22Rv1 (cell line): ENCODE measurements at regions not wholly inside any gene's neighbourhood (a gene's known extent, or its start where the extent isn't known, plus 50 kb on each side); places are given as distances from the start of the nearest gene placed in this dataset.

Experiments
- H3K27ac ChIP-seq: fragments of 450-650 bp; 2 replicates; pipeline ENCODE4 v1.5.1; 2017
- CTCF ChIP-seq: fragments of 450-650 bp; IDR thresholded peaks from 2 replicates; pipeline ENCODE4 v1.5.1; 2017; ENCODE audit warnings: mild to moderate bottlenecking
- ZFX ChIP-seq: fragments of 450-650 bp; IDR thresholded peaks from 2 replicates; pipeline ENCODE4 v1.6.1; 2017; ENCODE audit warnings: antibody characterized with exemption, borderline replicate concordance

GRCh38 chr7:41592236-41592635 lies 110.7 kb downstream of the INHBA start:
- no peak overlapping the region for H3K27ac ChIP-seq
- TF ChIP-seq CTCF (no peak), ZFX (no peak)

GRCh38 chr7:41590986-41591385 lies 111.9 kb downstream of the INHBA start:
- TF ChIP-seq ZFX = no peak
- TF ChIP-seq CTCF = no peak
- H3K27ac ChIP-seq = no peak overlapping the region

- TF ChIP-seq ZFX (no peak), CTCF (no peak)
- no peak overlapping the region for H3K27ac ChIP-seq
Measured at GRCh38 chr7:41588341-41588740, 114.5 kb downstream of the INHBA start.

- TF ChIP-seq ZFX (no peak), CTCF (no peak)
- H3K27ac ChIP-seq = no peak overlapping the region
Measured at GRCh38 chr7:41586931-41587640, 115.8 kb downstream of the INHBA start.

GRCh38 chr7:41584746-41585145 lies 118.1 kb downstream of the INHBA start:
- TF ChIP-seq CTCF = no peak
- no peak for TF ChIP-seq ZFX
- no peak overlapping the region for H3K27ac ChIP-seq

GRCh38 chr7:41582116-41582515 lies 120.8 kb downstream of the INHBA start:
- H3K27ac ChIP-seq = no peak overlapping the region
- TF ChIP-seq CTCF (no peak), ZFX (no peak)

GRCh38 chr7:41581041-41581440 lies 121.8 kb downstream of the INHBA start:
- H3K27ac ChIP-seq = no peak overlapping the region
- TF ChIP-seq CTCF (no peak), ZFX (no peak)
